ENCODE measurements at regions not wholly inside any gene's neighbourhood (a gene's known extent, or its start where the extent isn't known, plus 50 kb on each side); places are given as distances from the start of the nearest gene placed in this dataset.

GRCh38 chr12:85516039-85516438 is 236.0 kb downstream of the ALX1 start:
- Histone ChIP-seq H3K27ac (ENCODE audit: low read length) (no peak overlapping the region), H3K4me1 (ENCODE audit: insufficient read depth, low read length) (peaks cover 14% of the 10 kb centered on the region; the same call in 1 of the 2 replicates), H3K9me3 (ENCODE audit: insufficient read depth, low read depth, low read length) (no peaks in the 10 kb centered on the region), H3K9ac (ENCODE audit: low read depth, low read length) (no peak overlapping the region), H3K4me3 (ENCODE audit: low read length) (no peak overlapping the region), H3K36me3 (ENCODE audit: insufficient read depth, low read depth, low read length) (no peaks in the 10 kb centered on the region), H3K27me3 (ENCODE audit: insufficient read depth, low read length) (no peaks in the 10 kb centered on the region)

- no peak overlapping the region for H3K4me3 ChIP-seq (ENCODE audit: low read length)
- no peaks in the 10 kb centered on the region for H3K27me3 ChIP-seq (ENCODE audit: insufficient read depth, low read length)
- no peak overlapping the region for H3K27ac ChIP-seq (ENCODE audit: low read length)
- H3K36me3 ChIP-seq (ENCODE audit: insufficient read depth, low read depth, low read length), result no peaks in the 10 kb centered on the region
- no peaks in the 10 kb centered on the region for H3K9me3 ChIP-seq (ENCODE audit: insufficient read depth, low read depth, low read length)
- H3K9ac ChIP-seq (ENCODE audit: low read depth, low read length), result no peak overlapping the region
- H3K4me1 ChIP-seq (ENCODE audit: insufficient read depth, low read length), result peaks cover 14% of the 10 kb centered on the region; the same call in 1 of the 2 replicates
These were observed 236.8 kb downstream of the ALX1 start for GRCh38 chr12:85516667-85517325.

GRCh38 chr12:85519163-85519562 is 239.1 kb downstream of the ALX1 start:
- peaks cover 14% of the 10 kb centered on the region; the same call in 1 of the 2 replicates for H3K4me1 ChIP-seq (ENCODE audit: insufficient read depth, low read length)
- H3K9ac ChIP-seq (ENCODE audit: low read depth, low read length), result no peak overlapping the region
- no peaks in the 10 kb centered on the region for H3K9me3 ChIP-seq (ENCODE audit: insufficient read depth, low read depth, low read length)
- no peaks in the 10 kb centered on the region for H3K27me3 ChIP-seq (ENCODE audit: insufficient read depth, low read length)
- no peak overlapping the region for H3K27ac ChIP-seq (ENCODE audit: low read length)
- no peaks in the 10 kb centered on the region for H3K36me3 ChIP-seq (ENCODE audit: insufficient read depth, low read depth, low read length)
- peak overlapping the region; percentile 16; the same call in 1 of the 2 replicates for H3K4me3 ChIP-seq (ENCODE audit: low read length)

DNA sequence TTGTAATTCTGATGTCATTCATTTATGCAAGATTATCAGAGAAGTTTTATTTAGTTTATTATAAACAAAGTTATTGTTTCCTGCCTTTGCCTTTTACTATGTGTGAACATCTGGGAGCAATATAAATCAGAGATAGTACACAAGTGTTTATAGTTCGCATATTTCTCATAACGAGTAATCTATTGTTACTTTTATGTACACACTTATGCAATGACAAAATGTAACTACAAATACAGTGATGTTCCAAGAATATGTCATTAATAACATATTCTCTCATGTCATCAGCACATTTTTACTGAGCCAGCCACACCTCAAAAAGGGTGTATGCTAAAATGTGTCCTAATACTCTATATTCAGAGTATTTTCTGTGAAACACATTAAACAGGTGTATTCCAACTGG is 243.2 kb downstream of the ALX1 start:
- Histone ChIP-seq H3K27me3 (ENCODE audit: insufficient read depth, low read length) (no peaks in the 10 kb centered on the region), H3K27ac (ENCODE audit: low read length) (no peak overlapping the region), H3K4me1 (ENCODE audit: insufficient read depth, low read length) (peaks cover 14% of the 10 kb centered on the region; the same call in 1 of the 2 replicates), H3K9me3 (ENCODE audit: insufficient read depth, low read depth, low read length) (no peaks in the 10 kb centered on the region), H3K36me3 (ENCODE audit: insufficient read depth, low read depth, low read length) (no peaks in the 10 kb centered on the region), H3K4me3 (ENCODE audit: low read length) (no peak overlapping the region), H3K9ac (ENCODE audit: low read depth, low read length) (no peak overlapping the region)

DNA sequence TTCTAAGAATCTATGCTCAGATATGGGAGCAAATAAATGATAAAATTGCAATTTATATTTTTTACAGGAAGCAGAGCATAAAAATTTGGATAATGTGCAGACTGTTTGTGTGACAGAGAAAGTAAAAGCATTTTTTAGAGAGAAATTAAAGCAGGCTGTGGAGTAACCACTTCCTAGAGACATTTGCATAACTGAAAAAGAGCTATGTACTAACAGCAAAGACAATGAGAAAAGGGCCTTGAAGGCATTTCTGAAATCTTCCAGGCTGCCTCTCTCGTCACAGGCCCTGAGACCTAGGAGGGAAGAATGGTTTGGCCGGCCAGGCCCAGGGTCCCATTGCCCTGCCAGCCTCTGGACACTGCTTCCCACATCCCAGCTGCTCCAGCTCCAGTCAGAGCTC is 247.2 kb downstream of the ALX1 start:
- Histone ChIP-seq H3K27ac (ENCODE audit: low read length) (no peak overlapping the region), H3K9me3 (ENCODE audit: insufficient read depth, low read depth, low read length) (no peaks in the 10 kb centered on the region), H3K4me1 (ENCODE audit: insufficient read depth, low read length) (no peaks in the 10 kb centered on the region), H3K36me3 (ENCODE audit: insufficient read depth, low read depth, low read length) (no peaks in the 10 kb centered on the region), H3K4me3 (ENCODE audit: low read length) (no peak overlapping the region), H3K27me3 (ENCODE audit: insufficient read depth, low read length) (no peaks in the 10 kb centered on the region), H3K9ac (ENCODE audit: low read depth, low read length) (no peak overlapping the region)

DNA sequence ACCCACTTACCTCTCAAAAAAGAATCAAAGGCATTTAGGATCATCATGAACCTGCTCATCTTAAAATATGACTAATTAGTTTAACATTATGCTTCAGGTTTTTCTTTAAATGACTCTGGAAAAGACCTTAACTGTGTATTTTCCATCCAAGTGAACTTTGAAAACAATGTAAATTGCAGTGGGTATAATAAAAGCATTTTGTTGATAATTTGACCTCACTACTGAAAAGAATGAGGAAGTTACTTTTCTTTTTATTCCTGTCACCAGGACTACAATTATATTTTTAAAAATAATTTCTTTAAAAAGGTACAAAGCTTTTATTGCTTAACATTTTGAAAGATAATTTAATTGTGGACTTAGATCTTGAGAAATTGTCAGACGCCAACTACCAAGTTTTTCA is 249.9 kb downstream of the ALX1 start:
- H3K27ac ChIP-seq (ENCODE audit: low read length), result no peak overlapping the region
- no peaks in the 10 kb centered on the region for H3K27me3 ChIP-seq (ENCODE audit: insufficient read depth, low read length)
- no peak overlapping the region for H3K9ac ChIP-seq (ENCODE audit: low read depth, low read length)
- H3K36me3 ChIP-seq (ENCODE audit: insufficient read depth, low read depth, low read length), result no peaks in the 10 kb centered on the region
- no peaks in the 10 kb centered on the region for H3K4me1 ChIP-seq (ENCODE audit: insufficient read depth, low read length)
- H3K9me3 ChIP-seq (ENCODE audit: insufficient read depth, low read depth, low read length), result no peaks in the 10 kb centered on the region
- no peak overlapping the region for H3K4me3 ChIP-seq (ENCODE audit: low read length)

- Histone ChIP-seq H3K9ac (ENCODE audit: low read depth, low read length) (no peak overlapping the region), H3K4me1 (ENCODE audit: insufficient read depth, low read length) (no peaks in the 10 kb centered on the region), H3K9me3 (ENCODE audit: insufficient read depth, low read depth, low read length) (no peaks in the 10 kb centered on the region), H3K27me3 (ENCODE audit: insufficient read depth, low read length) (no peaks in the 10 kb centered on the region), H3K4me3 (ENCODE audit: low read length) (no peak overlapping the region), H3K36me3 (ENCODE audit: insufficient read depth, low read depth, low read length) (no peaks in the 10 kb centered on the region), H3K27ac (ENCODE audit: low read length) (no peak overlapping the region)
These were observed 250.4 kb downstream of the ALX1 start for GRCh38 chr12:85530456-85530855.

GRCh38 chr12:85531341-85531740 is 251.3 kb downstream of the ALX1 start:
- Histone ChIP-seq H3K9me3 (ENCODE audit: insufficient read depth, low read depth, low read length) (no peaks in the 10 kb centered on the region), H3K27ac (ENCODE audit: low read length) (no peak overlapping the region), H3K9ac (ENCODE audit: low read depth, low read length) (no peak overlapping the region), H3K4me1 (ENCODE audit: insufficient read depth, low read length) (no peaks in the 10 kb centered on the region), H3K27me3 (ENCODE audit: insufficient read depth, low read length) (no peaks in the 10 kb centered on the region), H3K36me3 (ENCODE audit: insufficient read depth, low read depth, low read length) (no peaks in the 10 kb centered on the region), H3K4me3 (ENCODE audit: low read length) (no peak overlapping the region)

- Histone ChIP-seq H3K27ac (ENCODE audit: low read length) (no peak overlapping the region), H3K4me1 (ENCODE audit: insufficient read depth, low read length) (peaks cover 40% of the 10 kb centered on the region), H3K9ac (ENCODE audit: low read depth, low read length) (no peak overlapping the region; the same call in 1 of the 2 replicates), H3K4me3 (ENCODE audit: low read length) (no peak overlapping the region), H3K9me3 (ENCODE audit: insufficient read depth, low read depth, low read length) (no peaks in the 10 kb centered on the region), H3K27me3 (ENCODE audit: insufficient read depth, low read length) (no peaks in the 10 kb centered on the region), H3K36me3 (ENCODE audit: insufficient read depth, low read depth, low read length) (no peaks in the 10 kb centered on the region)
These were observed 269.6 kb downstream of the ALX1 start for GRCh38 chr12:85549640-85550039.

DNA sequence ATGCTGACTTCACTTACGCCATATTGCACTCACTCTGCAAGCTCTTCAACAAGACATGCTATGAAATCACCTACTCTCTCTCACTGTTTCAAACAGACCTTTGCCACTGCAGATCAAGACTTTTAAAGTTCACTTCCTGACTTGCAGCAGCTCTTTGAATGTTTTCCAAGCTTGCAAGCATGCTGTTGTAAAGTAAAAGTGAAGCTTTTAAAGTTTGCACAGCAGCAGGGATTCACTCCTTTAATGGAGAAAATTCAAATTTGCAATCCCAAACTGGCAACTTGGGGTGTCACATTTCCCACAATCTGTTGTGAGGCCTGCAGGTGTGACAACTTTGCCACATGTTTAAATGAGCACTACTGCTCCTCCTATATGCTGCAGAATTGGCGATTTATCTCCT is 270.9 kb downstream of the ALX1 start:
- Histone ChIP-seq H3K9ac (ENCODE audit: low read depth, low read length) (peak overlapping the region; percentile 52; the same call in 1 of the 2 replicates), H3K36me3 (ENCODE audit: insufficient read depth, low read depth, low read length) (no peaks in the 10 kb centered on the region), H3K4me3 (ENCODE audit: low read length) (peak overlapping the region; percentile 50; the same call in 1 of the 2 replicates), H3K27ac (ENCODE audit: low read length) (peak overlapping the region; percentile 94), H3K27me3 (ENCODE audit: insufficient read depth, low read length) (no peaks in the 10 kb centered on the region), H3K4me1 (ENCODE audit: insufficient read depth, low read length) (peaks cover 32% of the 10 kb centered on the region), H3K9me3 (ENCODE audit: insufficient read depth, low read depth, low read length) (no peaks in the 10 kb centered on the region)

GRCh38 chr12:85552461-85552860 is 272.4 kb downstream of the ALX1 start:
- no peaks in the 10 kb centered on the region for H3K27me3 ChIP-seq (ENCODE audit: insufficient read depth, low read length)
- H3K9me3 ChIP-seq (ENCODE audit: insufficient read depth, low read depth, low read length), result no peaks in the 10 kb centered on the region
- no peak overlapping the region for H3K4me3 ChIP-seq (ENCODE audit: low read length)
- no peak overlapping the region for H3K27ac ChIP-seq (ENCODE audit: low read length)
- no peaks in the 10 kb centered on the region for H3K36me3 ChIP-seq (ENCODE audit: insufficient read depth, low read depth, low read length)
- peaks cover 32% of the 10 kb centered on the region for H3K4me1 ChIP-seq (ENCODE audit: insufficient read depth, low read length)
- no peak overlapping the region for H3K9ac ChIP-seq (ENCODE audit: low read depth, low read length)

GRCh38 chr12:85557850-85558249 is 277.8 kb downstream of the ALX1 start:
- Histone ChIP-seq H3K4me3 (ENCODE audit: low read length) (no peak overlapping the region), H3K9ac (ENCODE audit: low read depth, low read length) (no peak overlapping the region), H3K4me1 (ENCODE audit: insufficient read depth, low read length) (peaks cover 2% of the 10 kb centered on the region; the same call in 1 of the 2 replicates)

More at GRCh38 chr12:85557850-85558249, 277.8 kb downstream of the ALX1 start:
- Histone ChIP-seq H3K27me3 (ENCODE audit: insufficient read depth, low read length) (no peaks in the 10 kb centered on the region), H3K27ac (ENCODE audit: low read length) (no peak overlapping the region), H3K9me3 (ENCODE audit: insufficient read depth, low read depth, low read length) (no peaks in the 10 kb centered on the region), H3K36me3 (ENCODE audit: insufficient read depth, low read depth, low read length) (no peaks in the 10 kb centered on the region)

Data from iPS-20b (cell line).